Mesendoderm (in vitro differentiated cells): ENCODE measurements at regions not wholly inside any gene's neighbourhood (a gene's known extent, or its start where the extent isn't known, plus 50 kb on each side); places are given as distances from the start of the nearest gene placed in this dataset.
"Not testable (repeated sequence)": the region's sequence is repeated elsewhere in the genome, so short reads cannot be mapped to it uniquely, and the experiment has no call there.

Experiments
- DNase-seq: peaks from one replicate; pipeline ENCODE4 v3.0.0; 2013
- H2AK5ac ChIP-seq: 2 replicates; pipeline ENCODE4 v1.6.1; 2013; ENCODE audit warnings: low read length, inconsistent platforms
- H2BK120ac ChIP-seq: 2 replicates; pipeline ENCODE4 v1.6.1; 2013; ENCODE audit warnings: low read depth, mild to moderate bottlenecking, low read length, moderate library complexity, mixed read lengths
- H2BK15ac ChIP-seq: replicated peaks from 2 replicates; pipeline ENCODE4 v1.6.1; 2013; ENCODE audit warnings: low read depth, mild to moderate bottlenecking, moderate library complexity
- H2BK5ac ChIP-seq: 2 replicates; pipeline ENCODE4 v1.6.1; 2013; ENCODE audit warnings: low read length, inconsistent platforms
- H3K18ac ChIP-seq: 2 replicates; pipeline ENCODE4 v1.6.1; 2013; ENCODE audit warnings: mild to moderate bottlenecking, low read length, mixed read lengths
- H3K23ac ChIP-seq: one replicate; pipeline ENCODE4 v1.6.1; 2013; ENCODE audit warnings: low read length
- H3K27ac ChIP-seq: 2 replicates; pipeline ENCODE4 v1.5.1; 2013; ENCODE audit warnings: low read depth, mild to moderate bottlenecking, inconsistent platforms, low read length, moderate library complexity
- H3K27me3 ChIP-seq: 2 replicates; pipeline ENCODE4 v1.6.1; 2013; ENCODE audit warnings: low read length, control low read depth, mild to moderate bottlenecking, inconsistent platforms; ENCODE audit not compliant: insufficient read depth, poor library complexity
- H3K36me3 ChIP-seq: 2 replicates; pipeline ENCODE4 v1.6.1; 2013; ENCODE audit warnings: low read length, inconsistent platforms; ENCODE audit not compliant: control insufficient read depth, insufficient read depth
- H3K4ac ChIP-seq: one replicate; pipeline ENCODE4 v1.6.1; 2013; ENCODE audit warnings: low read depth, mild to moderate bottlenecking, low read length, moderate library complexity
- H3K4me1 ChIP-seq: 2 replicates; pipeline ENCODE4 v1.6.1; 2013; ENCODE audit warnings: low read depth, low read length, inconsistent platforms; ENCODE audit not compliant: control insufficient read depth
- H3K4me2 ChIP-seq: 2 replicates; pipeline ENCODE4 v1.6.1; 2013; ENCODE audit warnings: low read length
- H3K4me3 ChIP-seq: 2 replicates; pipeline ENCODE4 v1.5.1; 2013; ENCODE audit warnings: mild to moderate bottlenecking, low read length
- H3K56ac ChIP-seq: one replicate; pipeline ENCODE4 v1.6.1; 2013; ENCODE audit warnings: low read length
- H3K79me1 ChIP-seq: 2 replicates; pipeline ENCODE4 v1.6.1; 2013; ENCODE audit warnings: low read length, inconsistent platforms
- H3K79me2 ChIP-seq: 2 replicates; pipeline ENCODE4 v1.6.1; 2013; ENCODE audit warnings: mild to moderate bottlenecking, low read length; ENCODE audit not compliant: control insufficient read depth, insufficient read depth
- H3K9ac ChIP-seq: 2 replicates; pipeline ENCODE4 v1.6.1; 2013; ENCODE audit warnings: low read length, inconsistent platforms
- H4K5ac ChIP-seq: one replicate; pipeline ENCODE4 v1.6.1; 2013; ENCODE audit warnings: low read length
- H4K8ac ChIP-seq: one replicate; pipeline ENCODE4 v1.6.1; 2013; ENCODE audit warnings: low read depth, mild to moderate bottlenecking, control low read depth, low read length, moderate library complexity
- WGBS: extraction: QIAGEN DNeasy Blood & Tissue Kit; methylation state at CpG from one replicate; pipeline ENCODE4 v1.1.7; 2013; ENCODE audit warnings: low lambda C conversion rate, missing lambda C conversion rate; ENCODE audit not compliant: insufficient coverage; ENCODE audit errors: extremely low coverage; 5-methylcytosine and 5-hydroxymethylcytosine counted together

DNA sequence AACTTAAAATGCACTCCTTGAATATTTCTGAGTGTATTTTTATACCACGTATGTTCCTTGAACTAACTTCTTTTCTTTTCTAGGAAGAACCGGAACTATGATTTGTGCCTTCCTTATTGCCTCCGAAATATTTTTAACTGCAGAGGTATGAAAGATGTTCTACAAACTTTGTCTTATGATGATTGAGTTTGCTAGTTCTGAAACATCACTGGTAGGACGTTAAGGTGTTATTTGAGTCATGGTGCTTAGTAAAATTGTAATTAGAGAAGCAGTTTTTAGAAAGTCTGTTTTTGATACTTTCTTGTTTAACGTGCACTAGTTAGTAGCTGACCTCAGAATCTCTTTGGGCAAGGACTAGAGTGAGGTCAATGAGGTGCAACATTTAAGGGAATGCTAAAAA lies 69.0 kb upstream of the PARP4 start:
- H3K23ac ChIP-seq, H3K4me3 ChIP-seq, H2AK5ac ChIP-seq, H3K56ac ChIP-seq, H3K79me2 ChIP-seq, H3K79me1 ChIP-seq, H2BK120ac ChIP-seq, H3K4me2 ChIP-seq, H3K36me3 ChIP-seq, H3K4me1 ChIP-seq, H3K27me3 ChIP-seq, H2BK5ac ChIP-seq, H2BK15ac ChIP-seq, H3K4ac ChIP-seq, H3K27ac ChIP-seq, H4K8ac ChIP-seq, H3K9ac ChIP-seq, DNase-seq, H3K18ac ChIP-seq, H4K5ac ChIP-seq: not testable (repeated sequence)
- no CpG with 5 or more reads among the region's 5 CpGs for WGBS

DNA sequence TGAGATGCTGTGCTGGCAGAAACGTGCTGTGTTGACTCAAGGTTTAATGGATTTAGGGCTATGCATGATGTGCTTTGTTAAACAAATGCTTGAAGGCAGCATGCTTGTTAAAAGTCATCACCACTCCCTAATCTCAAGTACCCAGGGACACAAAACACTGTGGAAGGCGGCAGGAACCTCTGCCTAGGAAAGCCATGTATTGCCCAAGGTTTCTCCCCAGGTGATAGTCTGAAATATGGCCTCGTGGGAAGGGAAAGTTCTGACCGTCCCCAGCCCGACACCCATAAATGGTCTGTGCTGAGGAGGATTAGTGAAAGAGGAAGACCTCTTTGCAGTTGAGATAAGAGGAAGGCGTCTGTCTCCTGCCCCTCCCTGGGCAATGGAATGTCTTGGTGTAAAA lies 79.1 kb upstream of the PARP4 start:
- not testable (repeated sequence) for H3K4me3 ChIP-seq, H2BK15ac ChIP-seq, H3K23ac ChIP-seq, H3K79me2 ChIP-seq, H3K27me3 ChIP-seq, H3K79me1 ChIP-seq, H2AK5ac ChIP-seq, H3K4me1 ChIP-seq, H3K4me2 ChIP-seq, H4K5ac ChIP-seq, H3K56ac ChIP-seq, H3K18ac ChIP-seq, H3K4ac ChIP-seq, H4K8ac ChIP-seq, H3K36me3 ChIP-seq, H3K9ac ChIP-seq, H2BK5ac ChIP-seq
- WGBS: no CpG with 5 or more reads among the region's 6 CpGs
- Histone ChIP-seq H3K27ac (peak overlapping the region; percentile 76), H2BK120ac (peak overlapping the region; percentile 28)
- DNase-seq: peak; percentile 94

DNA sequence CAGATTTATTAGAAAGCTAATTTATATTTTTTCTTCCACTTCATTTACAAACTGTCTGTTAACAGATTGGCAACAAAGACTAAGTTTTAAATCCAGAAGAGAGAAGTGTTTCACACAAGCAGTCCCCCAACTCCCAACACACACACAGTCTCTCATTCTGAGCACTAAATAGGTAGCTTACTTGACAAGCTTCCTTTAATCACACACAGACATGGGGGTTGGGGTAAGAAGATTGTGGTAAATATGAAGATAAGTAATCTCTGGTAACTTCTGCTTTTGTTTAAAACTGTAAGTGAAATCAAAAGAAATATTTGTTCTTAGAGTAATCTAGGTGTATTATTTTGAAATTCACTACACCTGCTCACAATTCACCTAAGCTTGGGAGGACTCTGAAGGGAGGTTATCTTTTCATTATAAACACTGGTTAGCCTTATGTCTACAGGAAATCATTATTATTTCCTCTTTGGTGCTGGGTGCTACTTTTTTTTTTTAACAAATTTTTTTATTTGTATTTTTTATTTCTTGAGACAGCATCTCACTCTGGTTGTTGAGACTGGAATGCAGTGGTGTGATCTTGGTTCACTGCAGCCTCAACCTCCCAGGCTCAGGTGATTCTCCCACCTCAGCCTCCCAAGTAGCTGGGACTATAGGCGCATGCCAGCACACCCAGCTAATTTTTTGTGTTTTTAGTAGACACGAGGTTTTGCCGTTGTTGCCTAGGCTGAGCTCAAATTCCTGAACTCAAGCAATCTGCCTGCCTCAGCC lies 82.1 kb upstream of the ATP12A start:
- H4K5ac ChIP-seq, H3K27ac ChIP-seq, H3K36me3 ChIP-seq, H3K4me1 ChIP-seq, H3K18ac ChIP-seq, H3K27me3 ChIP-seq, DNase-seq, H3K4me3 ChIP-seq, H3K4me2 ChIP-seq, H2BK120ac ChIP-seq, H2AK5ac ChIP-seq, H2BK5ac ChIP-seq, H3K56ac ChIP-seq, H3K9ac ChIP-seq, H4K8ac ChIP-seq, H3K4ac ChIP-seq, H3K23ac ChIP-seq, H3K79me1 ChIP-seq, H3K79me2 ChIP-seq, H2BK15ac ChIP-seq: not testable (repeated sequence)
- WGBS: no CpG with 5 or more reads among the region's 3 CpGs

DNA sequence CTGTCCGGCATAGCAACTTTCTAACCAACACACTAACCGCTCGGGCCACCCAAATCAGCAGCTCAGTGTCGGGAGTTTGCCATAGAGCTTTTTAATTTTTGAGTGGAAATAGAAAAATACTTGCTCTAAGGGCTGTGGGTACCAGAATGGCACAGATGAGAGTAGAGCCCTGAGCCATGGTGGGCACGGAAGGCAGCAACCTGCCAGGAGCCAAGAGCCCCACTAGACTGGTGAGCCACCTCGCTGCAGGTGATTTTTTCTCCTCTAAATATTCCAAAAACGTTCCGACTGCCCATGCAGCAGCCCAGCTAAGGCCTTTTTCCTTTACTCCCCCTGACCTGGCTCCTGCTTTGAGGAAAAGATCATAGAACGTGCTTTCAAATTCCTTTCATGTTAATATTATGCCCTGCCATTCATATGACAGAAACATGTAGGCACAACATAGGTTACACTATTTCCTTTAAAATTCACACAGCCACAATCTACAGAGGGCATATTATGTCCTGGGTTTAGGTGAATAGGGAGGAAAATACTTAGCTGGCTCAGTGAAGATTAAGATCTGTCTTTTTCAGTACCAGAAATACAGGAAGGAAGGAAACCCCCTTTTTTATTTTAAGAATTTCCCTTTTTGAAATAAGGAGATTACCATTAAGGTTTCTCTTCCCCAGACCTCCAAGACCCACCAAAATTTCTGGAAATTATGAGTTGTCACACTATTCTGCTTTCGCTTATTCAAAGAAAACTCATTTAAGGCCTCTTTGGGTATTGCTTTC lies 81.0 kb upstream of the ATP12A start:
- not testable (repeated sequence) for H3K27me3 ChIP-seq

DNA sequence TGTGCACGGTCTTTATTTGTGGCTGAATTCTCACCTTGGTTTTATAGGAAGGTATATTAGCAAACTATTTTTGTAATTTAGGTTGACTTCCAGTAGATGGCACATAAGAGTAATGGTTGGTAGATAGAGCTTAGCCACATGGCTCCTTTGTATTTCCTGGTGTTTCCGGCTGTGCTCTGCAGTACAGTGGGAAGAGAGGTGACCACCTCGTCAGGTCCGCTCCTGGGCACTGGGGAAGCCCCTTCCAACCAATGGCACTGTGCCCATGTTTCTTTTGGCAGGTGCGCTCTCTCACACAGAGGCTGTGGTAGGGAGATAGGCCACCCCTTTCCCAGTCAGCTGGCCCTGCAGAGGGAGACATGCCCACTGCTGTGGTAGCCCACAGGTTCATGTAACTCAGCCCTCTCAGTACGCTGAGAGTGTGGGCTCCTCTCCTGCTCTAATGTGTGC lies 74.3 kb upstream of the ATP12A start:
- no peak overlapping the region for H2BK15ac ChIP-seq
- no peak overlapping the region for H4K5ac ChIP-seq
- H3K36me3 ChIP-seq: no peaks in the 10 kb centered on the region
- H3K4me1 ChIP-seq: no peaks in the 10 kb centered on the region
- no peak overlapping the region for H3K18ac ChIP-seq
- peak; percentile 78 for DNase-seq
- no peak overlapping the region for H2BK120ac ChIP-seq
- H3K4me2 ChIP-seq: no peak overlapping the region
- H2AK5ac ChIP-seq: no peak overlapping the region
- H3K23ac ChIP-seq: no peak overlapping the region
- H3K79me2 ChIP-seq: no peaks in the 10 kb centered on the region
- no peak overlapping the region for H3K4ac ChIP-seq
- H3K27me3 ChIP-seq: no peaks in the 10 kb centered on the region
- no peak overlapping the region for H3K4me3 ChIP-seq
- no peak overlapping the region for H2BK5ac ChIP-seq
- no peak overlapping the region for H4K8ac ChIP-seq
- peak overlapping the region; percentile 68 for H3K56ac ChIP-seq
- H3K79me1 ChIP-seq: no peaks in the 10 kb centered on the region
- H3K9ac ChIP-seq: no peak overlapping the region
- no peak overlapping the region for H3K27ac ChIP-seq
- WGBS: no CpG with 5 or more reads among the region's 6 CpGs

More for the DNA sequence above, 81.0 kb upstream of the ATP12A start:
- not testable (repeated sequence) for H4K8ac ChIP-seq, H2AK5ac ChIP-seq, H3K36me3 ChIP-seq, H3K4me3 ChIP-seq, H3K27ac ChIP-seq, H3K4me1 ChIP-seq, H3K4me2 ChIP-seq, H2BK5ac ChIP-seq, H3K79me1 ChIP-seq, H3K56ac ChIP-seq, H3K9ac ChIP-seq, H3K18ac ChIP-seq, H3K23ac ChIP-seq, DNase-seq, H3K79me2 ChIP-seq, H3K4ac ChIP-seq, H4K5ac ChIP-seq, H2BK15ac ChIP-seq
- H2BK120ac ChIP-seq: peak overlapping the region; percentile 45
- WGBS: no CpG with 5 or more reads among the region's 10 CpGs
